GM20000 (cell line): ENCODE measurements at regions not wholly inside any gene's neighbourhood (a gene's known extent, or its start where the extent isn't known, plus 50 kb on each side); places are given as distances from the start of the nearest gene placed in this dataset.

Source experiments
- DNase-seq: peaks from one replicate; pipeline ENCODE4 v3.0.0; 2012; ENCODE audit warnings: low spot score
- TF ChIP-seq, protein P1 (sequence below): IDR thresholded peaks from 2 replicates; pipeline ENCODE4 v1.5.1; 2012; ENCODE audit warnings: mild to moderate bottlenecking, control low read depth; ENCODE audit errors: extremely low read depth, missing control alignments

GRCh38 chr14:83128783-83129182 is 1595.1 kb upstream of the SEL1L start:
- TF ChIP-seq, protein P1, sequence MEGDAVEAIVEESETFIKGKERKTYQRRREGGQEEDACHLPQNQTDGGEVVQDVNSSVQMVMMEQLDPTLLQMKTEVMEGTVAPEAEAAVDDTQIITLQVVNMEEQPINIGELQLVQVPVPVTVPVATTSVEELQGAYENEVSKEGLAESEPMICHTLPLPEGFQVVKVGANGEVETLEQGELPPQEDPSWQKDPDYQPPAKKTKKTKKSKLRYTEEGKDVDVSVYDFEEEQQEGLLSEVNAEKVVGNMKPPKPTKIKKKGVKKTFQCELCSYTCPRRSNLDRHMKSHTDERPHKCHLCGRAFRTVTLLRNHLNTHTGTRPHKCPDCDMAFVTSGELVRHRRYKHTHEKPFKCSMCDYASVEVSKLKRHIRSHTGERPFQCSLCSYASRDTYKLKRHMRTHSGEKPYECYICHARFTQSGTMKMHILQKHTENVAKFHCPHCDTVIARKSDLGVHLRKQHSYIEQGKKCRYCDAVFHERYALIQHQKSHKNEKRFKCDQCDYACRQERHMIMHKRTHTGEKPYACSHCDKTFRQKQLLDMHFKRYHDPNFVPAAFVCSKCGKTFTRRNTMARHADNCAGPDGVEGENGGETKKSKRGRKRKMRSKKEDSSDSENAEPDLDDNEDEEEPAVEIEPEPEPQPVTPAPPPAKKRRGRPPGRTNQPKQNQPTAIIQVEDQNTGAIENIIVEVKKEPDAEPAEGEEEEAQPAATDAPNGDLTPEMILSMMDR: no peak
- no peak for DNase-seq

DNA sequence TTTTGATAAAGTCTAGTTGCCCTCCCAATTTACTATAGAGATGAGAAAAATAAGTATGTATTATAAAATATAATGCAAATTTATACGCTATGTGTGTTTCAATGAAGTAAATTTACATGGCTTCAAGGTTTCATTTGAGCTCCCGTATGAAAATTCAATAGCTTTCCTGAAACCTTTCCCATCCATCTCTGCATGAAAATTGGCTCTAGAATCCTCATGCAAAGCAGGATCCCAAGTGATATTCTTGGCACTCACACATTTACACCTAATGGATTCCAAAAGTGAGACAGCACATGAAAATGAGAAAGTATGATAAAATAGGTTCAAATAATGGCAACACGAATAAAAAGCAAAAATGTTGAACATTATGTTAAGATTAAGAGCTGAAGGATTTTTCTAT is 1595.8 kb upstream of the SEL1L start:
- TF ChIP-seq, protein P1: no peak
- no peak for DNase-seq

DNA sequence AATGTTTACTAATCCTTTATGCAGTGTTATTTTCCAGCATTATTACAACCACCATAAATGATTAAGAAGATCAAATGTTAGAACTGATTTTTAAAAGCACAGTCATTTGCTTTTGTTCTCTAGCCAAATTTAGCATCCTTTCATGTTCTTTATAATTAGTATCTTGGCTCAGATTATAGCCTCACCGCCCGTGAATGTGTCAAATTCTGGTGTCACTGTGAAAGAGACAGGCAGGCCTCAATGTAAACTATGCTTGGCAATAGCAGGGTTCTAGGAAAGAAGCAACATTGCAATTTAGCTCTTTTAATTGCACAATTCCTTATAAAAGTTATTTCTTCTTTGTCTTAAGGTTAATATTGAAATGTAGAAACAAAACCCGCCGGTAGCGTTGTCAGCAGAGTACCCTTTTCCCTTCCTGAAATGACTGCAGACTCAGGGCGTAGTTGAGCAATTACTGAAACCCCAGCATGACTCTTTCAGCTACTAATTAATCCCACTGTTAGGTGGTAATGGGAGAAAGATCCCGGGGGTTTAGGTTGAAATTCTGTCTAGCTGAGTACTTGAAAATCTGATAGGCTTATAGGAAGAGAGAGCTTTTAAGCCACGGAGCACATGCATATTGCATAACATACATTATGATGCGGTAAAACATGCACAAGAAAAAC is 1600.5 kb upstream of the SEL1L start:
- DNase-seq: no peak

DNA sequence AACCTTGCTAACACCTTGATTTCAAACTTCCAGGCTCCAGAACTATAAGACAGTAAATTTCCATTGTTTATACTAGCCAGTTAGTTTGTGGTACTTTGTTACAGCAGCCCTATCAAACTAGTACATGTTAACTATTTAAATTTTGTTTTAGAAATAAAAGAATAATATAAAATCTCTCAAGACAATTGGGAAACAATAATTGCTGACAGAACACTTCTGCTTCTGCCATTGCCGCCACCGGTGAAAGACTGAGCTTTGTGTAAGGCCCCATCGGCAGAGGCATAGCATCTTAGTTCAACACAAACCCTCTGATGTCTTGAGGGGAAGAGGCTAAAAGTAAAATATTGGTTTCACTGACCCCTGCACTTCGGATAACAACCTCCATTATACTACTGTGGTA is 1607.1 kb upstream of the SEL1L start:
- no peak for DNase-seq
- TF ChIP-seq, protein P1: no peak

More for the DNA sequence above, 1600.5 kb upstream of the SEL1L start:
- TF ChIP-seq, protein P1: no peak

DNA sequence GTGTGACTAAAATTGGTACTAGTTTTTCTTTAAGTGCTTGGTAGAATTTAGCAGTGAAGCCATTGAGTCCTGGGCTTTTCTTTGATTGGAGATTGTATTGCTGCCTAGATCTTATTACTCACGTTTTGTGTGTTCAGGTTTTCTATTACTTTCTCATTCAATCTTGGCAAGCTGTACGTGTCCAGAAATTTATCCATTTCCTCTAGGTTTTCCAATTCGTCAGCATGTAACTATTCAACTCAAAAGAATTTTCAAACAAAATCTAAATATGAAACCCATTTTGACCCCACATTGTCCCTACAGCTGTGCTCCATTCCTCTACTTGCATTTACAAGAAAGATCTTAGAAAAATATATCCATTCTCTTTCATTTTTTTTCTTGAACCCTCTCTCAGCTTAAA is 1613.4 kb upstream of the SEL1L start:
- DNase-seq: no peak
- TF ChIP-seq, protein P1: no peak

DNA sequence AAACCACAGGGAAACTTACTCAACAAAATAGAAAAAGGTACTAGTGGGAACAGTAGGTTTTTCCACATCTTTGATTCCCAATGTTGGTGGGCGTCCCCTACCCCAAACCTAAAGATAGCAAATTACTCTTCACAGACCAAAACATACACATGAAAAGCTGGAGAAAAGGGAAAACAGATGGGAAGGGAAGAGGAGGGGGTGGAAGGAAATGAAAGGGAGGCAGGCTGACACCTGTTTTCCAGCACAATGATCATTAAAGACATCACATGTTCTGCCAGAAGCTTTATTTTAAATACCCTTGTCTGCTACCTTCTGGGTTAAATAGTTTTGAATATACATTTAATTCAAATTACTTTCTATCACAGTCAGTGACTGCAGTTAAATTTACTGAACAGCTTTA is 1617.9 kb upstream of the SEL1L start:
- TF ChIP-seq, protein P1: no peak
- DNase-seq: no peak

- TF ChIP-seq, protein P1: no peak
- no peak for DNase-seq
Observed at GRCh38 chr14:83153081-83153480, 1619.4 kb upstream of the SEL1L start.
